Ishikawa (cell line): ENCODE measurements at regions not wholly inside any gene's neighbourhood (a gene's known extent, or its start where the extent isn't known, plus 50 kb on each side); places are given as distances from the start of the nearest gene placed in this dataset.

Experiments used
- CEBPB ChIP-seq: IDR thresholded peaks from 2 replicates; pipeline ENCODE4 v1.6.1; 2012
- CREB1 ChIP-seq: IDR thresholded peaks from 2 replicates; pipeline ENCODE4 v1.6.1; 2012; ENCODE audit warnings: low read depth
- EGR1 ChIP-seq: IDR thresholded peaks from 2 replicates; pipeline ENCODE4 v1.6.1; 2012
- EP300 ChIP-seq: IDR thresholded peaks from 2 replicates; pipeline ENCODE4 v1.6.1; 2012; ENCODE audit warnings: borderline replicate concordance
- FOXM1 ChIP-seq: IDR thresholded peaks from 2 replicates; pipeline ENCODE4 v1.6.1; 2012; ENCODE audit warnings: low read depth, borderline replicate concordance
- MAX ChIP-seq: IDR thresholded peaks from 2 replicates; pipeline ENCODE4 v1.6.1; 2012
- NFIC ChIP-seq: IDR thresholded peaks from 2 replicates; pipeline ENCODE4 v1.6.1; 2012
- RAD21 ChIP-seq: IDR thresholded peaks from 2 replicates; pipeline ENCODE4 v1.6.1; 2012; ENCODE audit warnings: low read depth
- REST ChIP-seq: IDR thresholded peaks from 2 replicates; pipeline ENCODE4 v1.6.1; 2012; ENCODE audit warnings: low read depth, mild to moderate bottlenecking
- TAF1 ChIP-seq: IDR thresholded peaks from 2 replicates; pipeline ENCODE4 v1.6.1; 2012; ENCODE audit warnings: low read depth, mild to moderate bottlenecking
- TCF12 ChIP-seq: IDR thresholded peaks from 2 replicates; pipeline ENCODE4 v1.6.1; 2012; ENCODE audit warnings: low read depth
- TEAD4 ChIP-seq: IDR thresholded peaks from 2 replicates; pipeline ENCODE4 v1.6.1; 2012
- USF1 ChIP-seq: IDR thresholded peaks from 2 replicates; pipeline ENCODE4 v1.6.1; 2012
- YY1 ChIP-seq: IDR thresholded peaks from 2 replicates; pipeline ENCODE4 v1.6.1; 2012; ENCODE audit warnings: low read depth
- ZBTB7A ChIP-seq: IDR thresholded peaks from 2 replicates; pipeline ENCODE4 v1.6.1; 2012; ENCODE audit warnings: low read depth

GRCh38 chr3:40858364-40859115, 333.8 kb downstream of the ZNF621 start:
- TF ChIP-seq ZBTB7A, result no peak
- no peak for TF ChIP-seq REST
- TF ChIP-seq TCF12, result no peak
- TF ChIP-seq TEAD4, result no peak
- TF ChIP-seq EP300, result no peak
- TF ChIP-seq CREB1, result no peak
- TF ChIP-seq TAF1, result no peak
- no peak for TF ChIP-seq FOXM1

GRCh38 chr3:40862946-40863345, 336.4 kb upstream of the CTNNB1 start:
- TF ChIP-seq CEBPB (no peak), MAX (no peak), TCF12 (no peak), FOXM1 (no peak), NFIC (no peak), USF1 (no peak), TAF1 (no peak), CREB1 (no peak), YY1 (no peak), EP300 (no peak)

- no peak for TF ChIP-seq MAX
- TF ChIP-seq CREB1, result no peak
- TF ChIP-seq TCF12, result no peak
- no peak for TF ChIP-seq EGR1
Measured at GRCh38 chr3:40864146-40864782, 335.0 kb upstream of the CTNNB1 start.

GRCh38 chr3:40864915-40865314, 334.4 kb upstream of the CTNNB1 start:
- TF ChIP-seq EP300 (no peak), FOXM1 (no peak), TEAD4 (no peak), RAD21 (no peak), TCF12 (no peak), REST (no peak), USF1 (no peak), YY1 (no peak)

GRCh38 chr3:40867797-40868196, 331.5 kb upstream of the CTNNB1 start:
- TF ChIP-seq FOXM1 (no peak), TAF1 (no peak), RAD21 (no peak), TCF12 (no peak), MAX (no peak), EP300 (no peak), CREB1 (no peak), NFIC (no peak), YY1 (no peak), CEBPB (no peak), REST (no peak), ZBTB7A (no peak), EGR1 (no peak), TEAD4 (no peak)
